NCI-H524 treated with DMSO at 0.1 percent for 48 hours (cell line): ENCODE measurements at regions not wholly inside any gene's neighbourhood (a gene's known extent, or its start where the extent isn't known, plus 50 kb on each side); places are given as distances from the start of the nearest gene placed in this dataset.
"Not testable (repeated sequence)": the region's sequence is repeated elsewhere in the genome, so short reads cannot be mapped to it uniquely, and the experiment has no call there.

Experiments used
- DNase-seq: peaks from one replicate; lab custom pipeline; 2025; lab: John Stamatoyannopoulos, UW

GRCh38 chrX:131827935-131828334 lies 195.2 kb upstream of the STK26 start:
- DNase-seq: no peak

- DNase-seq: no peak
Observed at GRCh38 chrX:131828482-131828881, 194.6 kb upstream of the STK26 start.

DNA sequence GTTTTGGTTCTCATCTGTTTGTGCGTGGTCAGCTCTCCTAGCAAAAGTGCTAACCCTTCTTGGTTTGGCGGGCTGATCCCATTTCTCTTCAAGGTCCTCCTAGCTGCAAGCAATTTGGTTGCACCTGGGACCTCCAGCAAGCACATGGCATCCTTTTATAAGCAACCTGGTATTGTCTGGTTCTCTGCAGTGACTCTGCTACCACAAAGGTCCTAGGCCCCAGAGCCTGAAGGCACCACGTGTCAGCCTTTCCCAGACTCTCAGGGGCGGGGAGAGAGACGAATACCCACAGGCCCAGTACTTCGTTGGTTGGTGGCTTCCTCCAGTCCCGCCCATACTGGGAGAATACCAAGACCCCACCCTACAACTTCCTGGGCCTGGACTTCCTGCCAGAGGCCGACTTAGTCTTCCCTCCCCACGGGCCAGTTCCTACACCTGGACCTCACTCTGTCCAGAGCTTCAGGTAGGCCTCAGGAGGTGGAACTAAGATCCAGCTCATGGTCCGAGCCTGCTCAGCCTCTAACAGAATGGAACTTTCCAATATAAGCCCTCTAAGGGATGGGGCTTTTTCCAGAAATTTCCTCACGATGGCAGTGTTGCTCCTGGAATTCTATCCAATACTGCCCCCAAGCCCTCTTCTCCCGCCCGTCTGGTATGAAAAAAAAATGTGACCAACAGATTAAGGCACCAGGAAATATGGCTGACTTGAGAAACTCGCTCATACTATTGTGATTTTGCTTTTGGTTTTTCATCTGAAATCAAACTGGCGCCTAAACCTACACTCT lies 192.5 kb upstream of the STK26 start:
- DNase-seq: peak; percentile 94

- no peak for DNase-seq
Observed at GRCh38 chrX:131831185-131831520, 191.9 kb upstream of the STK26 start.

- DNase-seq: no peak
Observed at GRCh38 chrX:131836161-131836560, 186.9 kb upstream of the STK26 start.

GRCh38 chrX:131837325-131837724 lies 185.8 kb upstream of the STK26 start:
- no peak for DNase-seq

- DNase-seq: no peak
Observed at GRCh38 chrX:131840799-131841495, 182.2 kb upstream of the STK26 start.

- DNase-seq: peak; percentile 28
Observed at GRCh38 chrX:131841496-131842437, 181.3 kb upstream of the STK26 start.

DNA sequence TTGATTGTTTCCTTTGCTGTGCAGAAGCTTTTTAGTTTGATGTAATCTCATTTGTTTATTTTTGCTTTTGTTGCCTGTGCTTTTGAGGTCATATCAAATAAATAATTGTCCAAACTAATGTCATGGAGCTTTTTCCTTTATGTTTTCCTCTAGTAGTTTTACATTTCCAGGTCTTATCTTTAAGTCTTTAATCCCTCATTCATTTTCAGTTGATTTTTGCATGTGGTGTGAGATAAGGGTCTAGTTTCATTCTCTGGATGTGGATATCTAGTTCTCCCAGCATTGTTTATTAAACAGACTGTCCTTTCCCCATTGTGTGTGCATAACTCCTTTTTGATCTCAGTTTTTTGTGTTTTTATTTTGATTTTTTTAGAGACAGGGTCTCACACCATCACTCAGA lies 179.1 kb upstream of the STK26 start:
- no peak for DNase-seq

DNA sequence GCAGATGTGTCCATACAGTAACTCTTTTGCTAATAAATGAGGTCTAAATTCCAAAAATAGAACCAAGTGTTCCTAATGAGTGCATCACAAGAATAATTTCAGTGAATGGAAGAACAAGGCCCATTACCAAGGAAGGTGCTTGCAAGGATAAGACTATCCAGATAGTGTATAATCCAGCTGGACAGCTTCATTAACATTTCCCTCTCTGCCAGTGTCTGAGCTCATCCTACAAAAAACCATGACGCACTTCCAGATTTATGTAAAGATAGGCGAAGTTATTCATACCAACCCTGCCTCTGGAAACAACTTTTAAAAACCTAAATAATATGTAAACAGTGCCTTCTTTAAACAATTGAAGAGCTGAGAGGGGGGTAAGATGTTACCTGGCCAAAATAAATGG lies 177.9 kb upstream of the STK26 start:
- DNase-seq: no peak

DNA sequence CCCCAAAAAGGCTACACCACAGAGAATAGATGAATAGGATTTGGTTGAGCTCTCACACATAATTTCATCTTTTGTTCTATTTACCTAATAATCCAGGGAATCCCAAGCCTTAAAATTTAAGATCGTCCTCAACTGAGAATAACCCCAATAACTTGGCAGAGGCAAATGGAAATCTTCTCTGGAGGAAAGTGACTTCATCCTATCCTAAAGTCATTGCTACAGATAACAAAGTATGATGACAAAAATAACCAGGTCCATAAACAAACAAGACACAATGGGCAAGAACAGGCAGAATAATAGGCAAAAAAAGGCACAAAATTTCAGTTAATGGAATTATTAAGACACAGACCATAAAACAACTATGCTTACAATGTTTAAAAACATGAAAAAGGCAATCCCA lies 177.3 kb upstream of the STK26 start:
- no peak for DNase-seq

GRCh38 chrX:131850964-131851363 lies 172.1 kb upstream of the STK26 start:
- not testable (repeated sequence) for DNase-seq

GRCh38 chrX:131853440-131853839 lies 169.7 kb upstream of the STK26 start:
- DNase-seq: no peak

DNA sequence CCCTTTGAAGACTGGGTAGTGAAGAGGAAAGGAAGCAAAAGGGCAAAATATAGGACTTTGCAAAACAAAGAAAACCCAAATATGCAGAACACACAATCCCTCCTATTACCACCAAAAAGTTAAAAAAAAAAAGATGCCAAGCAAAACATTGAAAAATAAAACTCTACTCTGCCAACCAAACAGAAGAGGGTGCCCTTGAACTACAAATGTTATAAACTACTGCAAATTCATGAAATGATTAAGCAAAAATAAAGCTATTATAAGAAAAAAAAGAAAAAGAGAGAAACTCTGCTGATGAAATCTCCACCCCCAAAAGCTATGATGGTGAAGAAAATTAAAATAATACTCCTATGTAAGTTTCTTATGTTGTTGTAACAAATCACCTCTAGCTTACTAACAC lies 168.5 kb upstream of the STK26 start:
- DNase-seq: no peak

- no peak for DNase-seq
Observed at GRCh38 chrX:131861088-131861787, 161.9 kb upstream of the STK26 start.

DNA sequence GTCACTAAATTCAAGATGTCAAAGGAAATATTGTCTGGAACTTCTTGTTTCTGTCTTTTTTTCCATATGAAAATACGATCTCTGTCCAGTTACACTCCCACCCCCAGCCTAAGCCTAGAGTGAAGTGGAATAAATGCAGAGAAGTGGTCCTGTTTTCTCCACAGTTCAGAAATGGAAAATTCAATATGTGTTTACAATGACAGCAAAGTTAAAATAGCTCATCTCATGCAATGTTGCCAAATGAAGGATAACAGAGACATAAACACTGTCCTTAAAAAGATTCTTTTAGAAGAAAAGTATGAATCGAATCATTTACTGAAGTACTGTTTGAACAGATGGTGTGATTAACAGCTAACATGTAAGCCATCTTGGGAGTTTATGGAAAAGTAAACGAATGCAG lies 160.8 kb upstream of the STK26 start:
- no peak for DNase-seq

DNA sequence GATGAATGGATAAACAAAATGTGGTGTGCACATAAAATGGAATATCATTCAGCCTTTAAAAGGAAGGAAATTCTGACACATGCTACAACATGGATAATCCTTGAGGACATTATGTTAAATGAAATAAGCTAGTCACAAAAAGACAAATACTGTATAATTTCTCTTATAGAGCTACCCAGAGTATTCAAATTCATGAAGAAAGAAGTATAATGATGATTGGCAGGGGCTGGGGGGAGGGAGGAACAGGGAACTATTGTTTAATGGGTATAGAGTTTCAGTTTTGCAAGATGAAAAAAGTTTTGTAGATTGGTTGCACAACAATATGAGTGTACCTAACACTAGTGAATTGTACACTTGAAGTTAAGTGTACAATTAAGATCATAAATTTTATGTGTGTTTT lies 153.9 kb upstream of the STK26 start:
- no peak for DNase-seq

GRCh38 chrX:131874300-131874699 lies 148.8 kb upstream of the STK26 start:
- no peak for DNase-seq

DNA sequence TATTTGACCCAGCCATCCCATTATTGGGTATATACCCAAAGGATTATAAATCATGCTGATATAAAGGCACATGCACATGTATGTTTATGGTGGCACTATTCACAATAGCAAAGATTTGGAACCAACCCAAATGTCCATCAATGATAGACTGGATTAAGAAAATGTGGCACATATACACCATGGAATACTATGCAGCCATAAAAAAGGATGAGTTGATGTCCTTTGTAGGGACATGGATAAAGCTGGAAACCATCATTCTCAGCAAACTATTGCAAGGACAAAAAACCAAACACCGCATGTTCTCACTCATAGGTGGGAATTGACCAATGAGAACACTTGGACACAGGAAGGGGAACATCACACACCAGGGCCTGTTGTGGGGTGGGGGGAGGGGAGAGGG lies 147.3 kb upstream of the STK26 start:
- not testable (repeated sequence) for DNase-seq

DNA sequence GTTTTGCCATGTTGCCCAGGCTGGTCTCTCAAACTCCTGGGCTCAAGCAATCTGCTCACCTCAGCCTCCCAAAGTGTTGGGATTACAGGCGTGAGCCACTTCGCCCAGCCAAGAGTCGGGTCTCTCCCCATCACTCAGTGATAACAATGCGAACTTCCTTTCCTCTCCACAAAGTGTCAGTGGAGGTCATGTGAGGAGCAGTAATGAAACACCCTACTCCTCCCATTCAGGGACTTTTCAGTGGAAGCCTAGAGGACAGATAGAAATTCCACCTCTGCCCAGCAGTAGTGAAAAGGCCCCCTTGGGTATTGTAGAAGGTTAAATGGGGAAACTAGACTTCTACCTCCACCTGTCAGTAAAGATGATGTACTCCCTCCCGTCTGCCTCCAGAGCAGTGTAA lies 141.9 kb upstream of the STK26 start:
- DNase-seq: no peak

DNA sequence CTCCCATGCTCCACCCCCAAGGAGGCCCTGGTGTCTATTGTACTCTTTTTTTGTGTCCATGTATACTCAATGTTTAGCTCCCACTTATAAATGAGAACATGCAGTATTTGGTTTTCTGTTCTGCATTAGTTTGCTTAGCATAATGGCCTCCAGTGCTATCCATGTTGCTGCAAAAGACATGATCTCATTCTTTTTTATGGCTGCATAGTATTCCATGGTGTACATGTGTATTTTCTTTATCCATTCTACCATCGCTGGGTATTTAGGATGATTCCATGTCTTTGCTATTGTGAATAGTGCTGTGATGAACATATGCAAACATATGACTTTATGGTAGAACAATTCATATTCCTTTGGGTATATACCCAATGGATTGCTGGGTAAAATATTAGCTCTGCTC lies 138.1 kb upstream of the STK26 start:
- not testable (repeated sequence) for DNase-seq

DNA sequence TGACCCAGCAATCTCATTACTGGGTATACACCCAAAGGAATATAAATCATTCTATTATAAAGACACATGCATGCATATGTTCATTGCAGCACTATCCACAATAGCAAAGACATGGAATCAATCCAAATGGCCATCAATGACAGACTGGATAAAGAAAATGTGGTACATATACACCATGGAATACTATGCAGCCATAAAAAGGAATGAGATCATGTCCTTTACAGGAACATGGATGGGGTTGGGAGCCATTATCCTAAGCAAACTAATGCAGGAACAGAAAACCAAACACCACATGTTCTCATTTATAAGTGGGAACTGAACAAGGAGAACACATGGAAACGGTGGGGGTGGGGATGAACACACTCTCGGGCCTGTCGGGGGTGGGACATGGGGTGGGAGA lies 129.2 kb upstream of the STK26 start:
- not testable (repeated sequence) for DNase-seq
